GM21717 (cell line): ENCODE measurements at regions not wholly inside any gene's neighbourhood (a gene's known extent, or its start where the extent isn't known, plus 50 kb on each side); places are given as distances from the start of the nearest gene placed in this dataset.
"Not testable (repeated sequence)": the region's sequence is repeated elsewhere in the genome, so short reads cannot be mapped to it uniquely, and the experiment has no call there.

Experiments
- ATAC-seq: cut with Tn5 transposase; IDR thresholded peaks from one replicate; pipeline ENCODE4 v1.9.1; 2021; ENCODE audit warnings: mild to moderate bottlenecking, moderate library complexity; ENCODE audit not compliant: unreplicated experiment

DNA sequence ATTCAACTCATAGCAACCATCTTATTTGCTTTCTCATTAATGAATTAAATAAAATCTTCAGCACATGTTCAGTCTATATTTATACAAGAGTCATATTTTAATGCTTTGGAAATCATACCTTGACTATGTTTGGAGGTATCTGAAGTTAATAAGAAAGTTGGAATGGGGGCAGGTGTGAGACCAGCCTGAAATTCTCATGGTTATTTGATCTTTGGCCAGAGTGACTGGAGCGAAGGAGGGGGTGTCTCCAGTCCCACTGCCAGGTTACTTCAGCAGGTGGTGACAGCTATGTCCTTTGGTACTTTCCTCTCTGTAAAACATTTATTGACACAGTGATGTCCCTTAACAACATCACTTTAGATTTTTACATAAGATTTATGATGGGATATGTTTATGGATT, 318.1 kb upstream of the SGCD start:
- no peak for ATAC-seq

- ATAC-seq: no peak
Observed at GRCh38 chr5:156009583-156009982, 317.4 kb upstream of the SGCD start.

DNA sequence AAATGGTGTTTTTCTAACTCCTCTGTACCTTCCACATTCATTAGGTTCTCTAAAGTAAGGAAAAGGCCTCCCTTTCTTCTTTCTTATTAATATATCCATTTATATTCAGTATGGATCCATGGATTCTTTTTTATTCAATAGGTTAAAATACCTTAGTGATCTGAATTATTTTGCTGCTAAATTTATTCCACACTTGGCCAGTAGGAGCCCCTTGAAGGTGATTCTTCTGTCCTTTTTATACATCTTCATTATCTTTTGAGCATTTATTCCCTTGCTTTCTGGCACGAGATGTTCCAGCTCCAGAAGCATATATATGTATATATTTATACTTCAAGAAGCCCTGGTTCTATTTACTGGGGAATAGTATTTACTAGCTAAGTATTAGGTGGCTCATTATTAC, 311.8 kb upstream of the SGCD start:
- no peak for ATAC-seq

- ATAC-seq: no peak
Observed at GRCh38 chr5:156019130-156019529, 307.8 kb upstream of the SGCD start.

DNA sequence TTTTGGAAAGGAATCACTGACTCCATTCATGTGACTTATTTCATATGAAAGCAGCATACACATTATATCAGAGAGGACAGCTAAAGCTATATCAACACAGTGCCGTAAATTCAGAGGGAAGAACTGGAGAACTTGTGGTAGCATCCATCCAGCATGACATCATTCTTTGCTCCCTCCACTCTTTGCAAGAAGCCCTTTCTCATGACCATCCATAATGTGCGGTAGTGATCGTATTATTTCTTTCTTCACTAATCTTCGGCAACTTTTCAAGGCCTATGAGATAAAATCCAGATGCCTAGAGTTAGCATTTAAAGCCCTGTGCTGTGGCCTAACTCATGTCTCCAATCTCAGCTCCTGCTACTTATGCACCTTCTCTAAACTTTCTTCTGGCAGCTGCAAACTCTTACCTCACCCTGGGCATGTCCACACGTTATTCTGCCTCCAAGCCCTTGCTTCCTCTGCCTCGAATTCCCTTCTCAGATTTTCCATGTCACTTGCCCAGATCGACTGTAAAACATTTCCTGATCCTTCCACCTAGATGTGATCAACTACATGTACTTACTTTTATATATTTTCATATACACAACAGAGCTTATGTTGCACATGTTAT, 307.3 kb upstream of the SGCD start:
- ATAC-seq: no peak

- ATAC-seq: no peak
Observed at GRCh38 chr5:156020647-156021046, 306.3 kb upstream of the SGCD start.

GRCh38 chr5:156021866-156022265, 305.1 kb upstream of the SGCD start:
- peak; percentile 67 for ATAC-seq

DNA sequence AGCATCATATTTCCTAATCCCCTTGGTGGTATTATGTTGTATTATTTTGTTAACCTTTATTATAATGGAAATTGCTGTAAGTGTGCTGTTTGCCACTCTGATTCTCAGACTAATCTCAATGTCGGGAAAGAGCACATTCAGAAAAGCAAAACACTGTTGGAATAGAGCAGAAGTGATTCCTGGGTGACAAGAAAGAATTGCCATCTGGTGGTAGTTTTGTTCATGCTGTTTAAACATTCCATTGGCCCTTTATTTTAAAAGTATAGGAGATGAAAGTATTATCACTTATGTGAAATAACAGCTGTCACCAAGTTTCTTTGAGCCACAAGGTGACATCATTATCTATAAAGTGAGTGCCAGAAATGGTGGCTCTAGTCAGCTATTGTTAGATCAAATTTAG, 301.3 kb upstream of the SGCD start:
- no peak for ATAC-seq

GRCh38 chr5:156031181-156031580, 295.8 kb upstream of the SGCD start:
- no peak for ATAC-seq

DNA sequence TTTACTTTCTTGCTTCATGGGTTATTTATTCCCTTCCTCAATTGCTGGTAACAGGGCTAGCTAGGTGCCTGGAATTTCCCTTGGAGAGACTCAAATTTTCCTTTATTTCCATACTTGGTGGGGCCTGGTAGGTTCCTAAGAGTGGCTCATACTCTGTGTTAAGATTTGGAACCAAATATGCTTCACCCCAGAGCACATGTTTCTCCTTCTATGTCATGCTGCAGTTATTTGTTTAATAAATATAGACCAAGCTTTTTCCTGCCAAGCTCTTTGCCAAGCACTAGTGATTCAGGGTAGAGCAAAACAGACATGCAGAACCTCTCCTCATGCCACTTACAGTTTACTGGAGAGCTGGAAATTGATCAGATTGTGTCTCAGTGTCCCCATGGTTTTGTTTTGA, 290.3 kb upstream of the SGCD start:
- ATAC-seq: no peak

DNA sequence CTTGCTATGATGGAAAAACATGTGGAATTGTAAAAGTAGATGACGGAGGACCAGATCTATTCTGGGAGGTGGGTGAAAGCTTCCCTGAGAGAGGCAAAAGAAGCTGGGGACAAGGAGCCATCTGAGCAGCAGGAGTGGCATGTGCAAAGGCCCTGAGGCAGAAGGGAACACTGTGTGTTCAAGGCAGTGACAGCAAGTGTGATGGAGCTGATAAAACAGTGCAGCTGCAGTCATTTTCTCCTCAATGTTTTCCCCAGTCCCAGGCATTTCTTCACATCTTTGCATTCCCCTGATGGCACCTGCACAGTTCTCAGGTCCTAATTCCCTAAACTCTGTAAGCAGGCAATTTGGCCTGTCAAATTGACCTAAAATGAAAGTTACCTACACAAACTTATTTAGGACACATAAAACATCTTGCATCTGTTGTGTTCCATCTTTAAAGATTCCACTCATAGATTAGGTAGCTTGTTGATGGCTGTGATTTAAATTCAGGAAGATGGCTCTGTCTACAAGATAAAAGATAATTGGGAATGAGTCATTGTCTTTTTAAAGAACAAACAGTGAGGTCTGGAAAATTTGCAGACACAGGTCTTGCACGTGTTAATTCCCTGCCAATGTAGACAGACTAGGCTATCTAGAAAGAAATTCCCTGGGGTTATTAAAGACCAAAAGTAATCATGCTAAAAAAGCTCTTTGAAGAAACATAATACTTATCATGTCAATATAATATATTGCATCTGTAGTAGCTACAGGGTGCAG, 289.6 kb upstream of the SGCD start:
- ATAC-seq: no peak

DNA sequence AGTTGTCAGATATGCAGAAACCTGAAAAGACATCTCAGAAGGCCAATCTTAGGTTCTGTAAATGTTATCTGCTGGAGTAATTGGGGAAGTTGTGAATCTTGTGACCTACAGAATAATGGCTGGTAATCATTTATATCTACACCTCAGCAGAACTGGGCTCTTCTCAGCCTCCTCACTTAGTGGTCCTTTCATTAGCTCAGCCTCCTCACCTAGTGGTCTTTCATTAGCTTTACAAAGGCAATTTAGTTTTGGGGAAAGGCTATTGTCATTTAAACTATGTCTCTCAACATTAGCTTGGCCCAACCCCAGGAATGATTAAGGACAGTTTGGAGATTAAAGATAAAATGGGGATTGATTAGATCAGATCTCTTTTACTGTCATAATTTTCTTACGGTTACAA, 284.2 kb upstream of the SGCD start:
- no peak for ATAC-seq

DNA sequence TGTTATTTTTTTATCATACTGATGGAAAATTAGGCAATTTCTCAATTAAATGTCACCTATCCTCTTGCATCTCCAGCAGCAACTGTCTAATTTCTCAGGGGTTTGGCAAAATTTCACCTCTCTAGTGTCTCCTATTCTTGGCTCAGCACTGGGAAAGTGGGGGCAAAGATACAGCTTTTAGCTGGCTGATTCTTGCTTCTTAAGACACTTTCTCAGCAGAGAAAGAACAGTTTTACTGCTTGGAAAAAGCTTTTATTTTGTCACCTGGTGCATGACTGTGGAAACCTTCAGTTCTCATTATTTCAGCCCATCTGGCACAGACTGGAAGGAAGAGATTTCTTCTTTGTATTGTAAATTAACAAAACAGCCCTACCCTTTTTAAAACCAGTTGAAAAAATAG, 283.6 kb upstream of the SGCD start:
- ATAC-seq: no peak

- no peak for ATAC-seq
Observed at GRCh38 chr5:156051972-156052371, 275.0 kb upstream of the SGCD start.

DNA sequence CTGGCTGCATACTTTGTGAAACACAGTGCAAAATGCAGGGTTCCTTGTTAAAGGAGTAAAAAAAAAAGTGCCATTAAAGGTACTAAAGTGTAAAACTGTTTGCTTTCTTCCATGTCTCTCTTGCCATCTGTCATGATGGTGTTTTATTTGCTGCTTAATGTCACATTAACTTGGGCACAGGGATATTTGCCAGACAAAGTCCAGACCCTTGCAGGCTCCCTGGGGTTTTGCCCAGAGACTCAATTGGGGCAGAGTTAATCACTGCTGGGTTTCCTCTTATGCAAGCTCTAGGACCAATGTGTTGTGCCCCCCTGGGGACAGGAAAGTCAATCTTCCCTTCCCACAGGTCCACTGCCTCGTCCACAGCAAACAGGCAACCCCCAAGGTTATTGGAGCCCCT, 274.3 kb upstream of the SGCD start:
- ATAC-seq: no peak

- ATAC-seq: no peak
Observed at GRCh38 chr5:156053056-156053455, 273.9 kb upstream of the SGCD start.

- ATAC-seq: no peak
Observed at GRCh38 chr5:156076912-156077311, 250.1 kb upstream of the SGCD start.

GRCh38 chr5:156087577-156088110, 239.3 kb upstream of the SGCD start:
- no peak for ATAC-seq

GRCh38 chr5:156089955-156090940, 236.7 kb upstream of the SGCD start:
- not testable (repeated sequence) for ATAC-seq

DNA sequence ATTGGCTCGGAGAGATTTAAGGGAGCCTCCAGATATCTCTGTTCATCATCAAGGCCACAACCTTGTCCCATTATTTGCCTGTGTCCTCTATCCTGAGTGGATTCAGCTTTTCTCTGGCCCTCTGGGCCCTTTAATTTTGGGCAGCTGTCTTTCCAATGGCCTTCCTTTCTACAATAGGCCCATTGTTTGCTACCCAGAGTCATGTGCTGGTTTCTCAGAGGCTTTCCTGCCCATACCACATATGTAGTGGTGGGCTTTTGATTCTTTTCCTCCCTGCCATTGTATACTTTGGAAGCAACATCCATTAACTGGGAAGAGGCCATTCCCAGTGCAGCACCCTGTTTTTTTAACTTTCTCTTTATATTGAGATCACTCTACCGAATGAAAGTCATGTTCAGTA, 233.9 kb upstream of the SGCD start:
- ATAC-seq: no peak

DNA sequence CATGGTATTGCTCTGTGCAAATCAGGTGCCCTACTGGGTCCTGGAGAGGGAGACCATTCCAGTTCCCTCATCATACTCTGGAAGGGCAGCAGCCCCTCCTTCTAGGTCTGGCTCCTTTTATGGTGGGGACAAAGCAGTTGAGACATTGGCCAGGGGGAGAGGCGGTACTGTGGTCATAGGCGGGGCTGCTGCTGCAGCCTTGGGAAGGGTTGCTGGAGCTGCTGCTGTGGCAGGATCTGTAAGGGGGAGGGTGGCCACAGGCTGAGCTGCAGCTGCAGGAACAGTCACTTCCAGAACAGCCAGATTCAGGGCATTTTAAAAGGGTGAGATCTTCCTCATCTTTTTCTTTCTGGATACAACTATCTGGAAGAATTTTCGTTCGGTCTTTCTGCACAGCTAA, 233.0 kb upstream of the SGCD start:
- ATAC-seq: no peak
